ENCODE measurements at regions not wholly inside any gene's neighbourhood (a gene's known extent, or its start where the extent isn't known, plus 50 kb on each side); places are given as distances from the start of the nearest gene placed in this dataset.
"Not testable (repeated sequence)": the region's sequence is repeated elsewhere in the genome, so short reads cannot be mapped to it uniquely, and the experiment has no call there.

DNA sequence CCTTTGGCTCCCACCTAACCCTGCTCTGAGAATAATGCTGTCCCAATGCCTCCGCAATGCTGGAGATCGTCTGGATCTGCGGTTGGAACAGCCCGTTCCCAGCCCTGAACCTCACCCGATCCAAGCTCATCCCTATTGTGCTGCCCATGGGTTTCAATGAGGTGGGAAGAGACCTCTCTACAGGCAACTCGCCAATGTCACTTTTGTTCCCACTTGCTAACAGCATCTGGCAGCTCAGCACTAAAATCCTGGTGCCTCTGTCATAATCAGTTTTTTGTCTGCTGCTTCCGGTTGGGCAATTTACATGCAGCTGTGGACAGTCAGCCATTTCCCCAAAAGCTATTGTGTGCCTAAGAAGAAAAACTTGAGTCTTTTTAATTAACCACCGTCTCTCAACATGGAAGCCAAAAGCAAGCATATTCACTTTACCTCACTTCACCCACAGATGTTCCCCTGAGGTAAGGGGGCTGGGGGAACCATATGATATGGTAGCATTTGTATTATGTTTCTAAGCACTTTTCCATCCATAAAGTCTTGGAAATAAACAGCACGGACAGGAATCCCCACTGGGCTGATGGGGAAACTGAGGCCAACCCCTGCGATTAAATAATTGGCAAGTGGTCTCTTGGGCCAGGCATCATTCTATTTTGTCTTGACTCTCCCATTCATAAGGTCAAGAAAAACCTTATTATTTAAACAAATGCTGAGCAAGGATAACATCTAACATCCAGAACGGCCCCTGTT, 159.2 kb upstream of the CDH5 start:
- DNase-seq (ENCODE audit: low spot score), result no peak

DNA sequence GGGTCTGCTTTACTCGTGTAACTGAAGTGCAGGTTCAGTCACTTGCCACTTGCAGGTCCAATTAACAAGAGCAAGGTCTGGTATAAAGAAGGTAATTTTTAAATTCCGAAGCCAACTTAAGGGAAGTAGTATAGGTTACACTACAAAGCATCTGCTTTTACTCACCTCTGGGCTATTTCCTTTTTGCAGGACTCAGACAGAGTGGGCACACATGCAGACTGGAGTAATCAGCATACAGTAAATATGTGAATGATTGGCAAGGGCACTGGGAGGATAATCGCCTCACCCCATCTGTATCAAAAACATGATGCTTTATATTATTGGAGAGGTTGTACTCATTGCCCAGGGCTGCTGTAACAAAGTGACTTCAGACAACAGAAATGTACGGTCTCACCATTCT, 160.1 kb upstream of the CDH5 start:
- DNase-seq (ENCODE audit: low spot score), result no peak

DNA sequence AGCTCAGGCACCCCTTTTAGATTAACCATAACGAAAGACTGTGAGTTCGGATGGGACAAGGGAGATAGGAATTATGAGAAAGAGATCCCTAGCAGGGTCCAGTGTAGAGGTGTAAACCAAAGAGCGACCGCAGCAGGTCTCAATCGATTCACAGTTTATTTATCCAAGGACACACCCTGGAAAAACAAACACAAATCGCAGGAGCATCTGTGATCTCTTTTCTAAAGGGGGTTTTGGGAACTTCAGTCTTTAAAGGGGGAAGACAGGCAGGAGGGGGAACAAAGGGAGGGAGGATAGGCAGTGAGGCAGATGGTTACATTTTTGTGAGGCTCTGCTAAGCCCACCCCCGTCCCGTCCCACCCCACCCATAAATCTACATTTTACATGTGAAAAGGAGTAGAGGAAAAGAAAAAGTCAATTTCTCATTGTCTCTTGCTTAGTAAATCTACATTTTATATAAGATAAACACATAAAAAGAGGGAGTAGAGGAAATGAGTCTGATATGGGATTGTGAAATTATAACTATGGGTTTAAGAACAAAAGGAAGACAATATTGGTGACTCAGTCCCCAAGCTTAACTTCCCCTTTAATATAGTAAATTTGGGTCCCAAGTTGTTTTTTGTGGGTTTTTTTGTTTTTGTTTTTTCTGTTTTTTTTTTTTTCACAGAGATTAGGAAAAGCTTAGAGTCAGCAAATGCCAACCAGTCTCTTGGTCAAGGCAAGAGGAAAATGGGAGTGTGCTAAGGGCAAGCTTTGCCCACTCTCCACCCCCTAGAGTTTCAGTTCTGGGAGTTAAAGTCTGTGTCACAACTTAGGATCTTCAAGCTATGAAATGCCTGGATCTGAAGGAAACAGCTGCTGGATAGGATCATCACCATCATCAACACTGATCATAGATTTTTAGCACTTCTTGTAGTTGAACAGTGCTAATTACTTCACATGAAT, 160.9 kb upstream of the CDH5 start:
- DNase-seq (ENCODE audit: low spot score), result peak; percentile 42

DNA sequence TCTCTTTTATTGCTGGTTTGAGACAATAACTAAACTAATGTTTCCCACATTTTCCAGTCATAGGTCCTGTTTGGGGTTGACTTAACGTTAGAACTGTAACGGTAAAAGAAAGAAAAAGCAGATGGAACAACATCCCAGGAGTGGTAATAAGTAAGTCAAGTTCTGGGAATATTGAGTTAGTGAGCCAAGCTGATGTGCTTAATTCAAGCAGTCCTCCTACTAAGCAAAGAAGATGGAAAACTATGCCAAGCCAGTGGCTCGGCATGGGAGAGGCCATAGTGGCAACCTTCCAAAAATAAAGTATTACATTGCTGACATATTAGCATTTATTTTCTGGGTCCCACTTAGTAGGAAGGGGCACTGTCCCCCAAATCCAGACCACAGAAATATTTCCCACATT, 161.7 kb upstream of the CDH5 start:
- no peak for DNase-seq (ENCODE audit: low spot score)

DNA sequence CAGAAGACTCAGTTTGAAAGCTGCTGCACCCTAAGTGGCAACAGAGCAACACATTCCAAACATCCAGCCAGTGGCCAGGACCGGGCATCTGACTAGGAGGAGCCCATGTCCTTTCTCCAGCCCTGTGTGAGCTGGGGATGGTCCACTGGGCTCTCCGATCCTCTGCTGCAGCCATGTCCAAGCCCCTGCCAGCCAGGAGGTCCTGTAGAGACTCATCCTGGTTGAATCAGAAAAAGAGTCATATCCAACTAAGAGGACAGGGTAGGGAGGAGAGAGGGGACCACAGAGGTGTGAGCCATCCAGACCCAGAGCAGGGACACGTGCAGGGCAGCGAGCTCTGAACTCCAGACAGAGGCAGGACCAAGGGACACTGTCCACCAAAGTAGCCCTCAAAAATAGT, 163.0 kb upstream of the CDH5 start:
- DNase-seq (ENCODE audit: low spot score), result no peak

DNA sequence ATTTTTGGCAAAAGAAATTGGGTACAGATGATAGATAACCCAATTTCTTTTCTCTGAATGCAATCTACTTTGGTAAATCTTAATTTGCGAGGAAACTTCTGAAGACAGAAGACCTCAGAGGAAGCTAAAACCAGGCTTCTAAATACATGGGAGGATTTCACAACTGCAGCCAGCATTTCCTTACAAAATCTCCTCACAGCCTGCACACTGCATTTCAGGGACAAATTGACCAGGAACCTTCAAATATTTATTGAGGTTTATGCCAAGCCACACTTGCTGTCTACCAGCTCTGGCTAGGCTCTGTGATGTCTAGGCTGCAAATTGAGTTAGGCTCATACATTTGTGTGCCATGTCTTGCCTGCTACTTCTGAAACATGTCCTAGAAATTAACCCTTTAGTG, 167.3 kb upstream of the CDH5 start:
- DNase-seq (ENCODE audit: low spot score), result no peak

DNA sequence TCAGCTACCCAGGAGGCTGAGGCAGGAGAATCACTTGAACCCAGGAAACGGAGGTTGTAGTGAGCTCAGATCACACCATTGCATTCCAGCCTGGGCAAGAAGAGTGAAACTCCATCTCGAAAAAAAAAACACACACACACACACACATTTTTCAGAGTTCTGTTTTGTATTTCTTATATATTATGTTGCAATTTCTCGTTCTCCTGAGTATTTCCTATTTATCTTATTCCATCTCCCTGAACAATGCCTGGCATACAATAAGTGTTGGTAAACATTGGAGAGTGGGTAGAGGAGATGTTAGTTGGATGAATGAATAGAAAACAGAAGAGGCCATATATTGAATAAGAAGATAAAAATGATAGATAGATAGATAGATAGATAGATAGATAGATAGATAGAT, 167.8 kb upstream of the CDH5 start:
- DNase-seq (ENCODE audit: low spot score), result no peak

DNA sequence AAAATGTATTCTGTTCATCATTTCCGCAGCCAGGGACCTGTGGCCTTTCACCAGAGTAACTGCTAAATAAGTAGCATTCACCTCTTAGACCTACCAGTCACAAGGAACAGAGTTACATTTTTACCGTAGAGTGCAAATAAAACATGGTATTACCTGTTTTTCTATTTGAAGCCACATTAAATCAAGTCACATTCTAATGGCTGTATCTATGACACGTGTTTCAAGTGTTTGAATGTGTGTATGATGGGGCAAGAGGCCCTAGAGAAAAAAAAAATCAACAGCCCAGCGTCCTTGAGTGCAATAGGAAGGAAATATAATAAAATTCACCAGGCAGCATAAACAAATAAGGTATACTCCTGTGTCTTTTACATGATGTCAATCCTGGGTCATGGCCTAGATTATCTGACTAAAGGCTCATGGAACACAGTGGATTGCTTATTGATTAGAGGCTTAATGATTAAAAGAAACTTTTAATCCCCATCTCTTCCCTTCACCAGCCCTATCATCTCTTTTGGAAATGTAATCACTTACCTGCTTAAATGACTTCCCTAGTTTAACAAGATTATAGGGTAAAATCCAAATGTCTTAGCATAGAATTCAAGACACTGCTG, 168.7 kb upstream of the CDH5 start:
- DNase-seq (ENCODE audit: low spot score), result no peak

DNA sequence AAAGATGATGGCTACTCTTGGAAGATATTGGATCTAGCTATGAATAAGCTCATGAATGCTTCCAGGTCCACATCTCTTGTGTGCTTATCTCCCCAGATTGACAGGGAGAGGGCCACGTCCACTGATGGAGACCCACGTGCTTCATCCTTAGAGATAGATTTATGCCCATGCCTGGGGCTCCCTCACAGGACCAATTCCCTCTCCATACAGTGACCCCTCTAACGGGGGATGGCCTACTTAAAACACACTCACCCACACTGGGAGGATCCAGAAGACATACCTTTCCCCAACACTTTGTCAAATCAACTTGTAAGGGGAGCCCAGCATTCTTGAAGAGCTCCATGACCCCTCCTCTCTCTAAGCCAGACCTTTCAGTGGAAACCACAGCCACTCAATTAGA, 169.7 kb upstream of the CDH5 start:
- DNase-seq (ENCODE audit: low spot score), result no peak

DNA sequence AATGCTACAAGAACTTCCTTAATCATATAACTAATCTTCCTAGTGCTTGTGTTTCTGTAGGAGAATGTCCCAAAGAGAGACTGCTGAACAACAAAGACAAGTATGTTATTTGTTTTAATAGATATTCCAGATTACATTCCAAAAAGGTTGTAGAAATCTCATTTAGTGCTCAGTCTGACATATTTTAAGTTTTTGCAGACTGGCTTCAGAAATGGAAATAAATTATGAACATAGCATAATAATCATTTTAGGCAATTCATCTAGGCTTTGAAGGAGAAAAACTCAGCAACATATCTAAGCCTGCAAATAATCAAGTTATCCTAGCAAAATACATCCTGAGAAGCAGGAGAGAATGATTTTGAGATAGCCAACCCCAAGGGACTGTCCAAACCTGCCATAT, 171.6 kb upstream of the CDH5 start:
- no peak for DNase-seq (ENCODE audit: low spot score)

DNA sequence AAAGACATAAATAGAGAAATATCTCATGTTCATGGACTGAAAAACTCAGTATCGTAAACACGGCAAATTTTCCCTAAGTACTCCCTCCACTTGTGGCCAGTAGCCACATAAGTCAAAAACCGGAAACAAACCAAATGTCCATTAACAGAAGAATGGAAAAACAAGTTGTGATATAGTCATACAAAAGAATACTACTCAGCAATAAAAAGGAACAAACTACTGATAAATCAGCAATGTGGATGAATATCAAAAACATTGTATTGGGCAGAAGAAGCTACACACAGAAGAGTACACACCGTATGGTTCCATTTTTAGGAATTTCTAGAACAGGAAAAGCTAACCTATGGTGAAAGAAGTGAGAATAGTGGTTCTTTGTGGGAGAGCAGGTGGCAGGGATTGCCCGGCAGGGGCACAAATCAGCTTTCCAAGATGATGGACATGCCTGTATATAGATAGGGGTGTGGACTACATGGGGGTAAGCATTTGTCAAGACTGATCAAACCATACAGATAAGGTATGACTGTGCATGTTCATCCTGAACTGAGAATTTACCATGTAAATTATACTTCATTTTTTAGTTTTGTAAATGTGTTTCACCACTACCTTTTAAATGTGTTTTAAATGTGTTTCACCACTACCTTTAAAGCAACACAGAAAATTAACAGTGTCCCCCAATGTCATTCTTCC, 172.8 kb upstream of the CDH5 start:
- no peak for DNase-seq (ENCODE audit: low spot score)

DNA sequence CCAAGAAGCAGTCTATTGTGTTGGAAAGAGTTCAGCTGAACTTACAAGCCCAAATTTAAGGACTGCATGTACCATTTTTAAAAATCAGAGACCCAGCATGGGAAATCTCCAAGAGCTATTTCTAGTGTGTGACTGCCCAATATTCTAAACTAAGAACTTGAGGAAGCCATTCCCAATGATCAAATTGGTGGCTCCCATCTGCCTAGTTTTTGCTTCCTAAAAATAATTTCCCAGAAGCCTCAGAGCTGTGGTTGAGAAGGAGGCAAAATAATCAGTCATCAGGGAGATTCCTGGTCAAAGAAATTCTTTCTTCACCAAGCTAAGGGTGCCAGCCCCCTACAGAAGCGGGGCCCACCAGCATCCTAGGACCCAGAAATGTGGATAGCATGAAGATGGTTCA, 176.1 kb upstream of the CDH5 start:
- DNase-seq (ENCODE audit: low spot score), result no peak

DNA sequence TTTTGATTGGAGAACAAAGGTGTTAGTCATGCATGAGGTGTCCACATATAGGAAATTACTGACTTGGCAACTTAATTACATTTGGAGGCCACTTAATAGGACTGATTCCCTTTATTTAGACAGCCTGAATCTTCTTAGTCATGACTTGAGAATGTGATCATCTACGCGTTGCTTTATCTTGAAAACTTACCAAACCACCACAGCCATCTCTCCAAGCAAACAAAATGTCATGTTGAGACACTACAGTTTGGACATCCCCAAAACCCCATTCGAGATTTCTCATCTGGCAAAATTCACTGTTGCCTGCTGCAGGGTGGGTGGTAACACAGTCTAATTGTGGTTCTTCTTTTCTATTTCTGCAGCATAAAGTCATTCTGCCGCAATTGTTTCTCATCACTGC, 176.5 kb upstream of the CDH5 start:
- no peak for DNase-seq (ENCODE audit: low spot score)

DNA sequence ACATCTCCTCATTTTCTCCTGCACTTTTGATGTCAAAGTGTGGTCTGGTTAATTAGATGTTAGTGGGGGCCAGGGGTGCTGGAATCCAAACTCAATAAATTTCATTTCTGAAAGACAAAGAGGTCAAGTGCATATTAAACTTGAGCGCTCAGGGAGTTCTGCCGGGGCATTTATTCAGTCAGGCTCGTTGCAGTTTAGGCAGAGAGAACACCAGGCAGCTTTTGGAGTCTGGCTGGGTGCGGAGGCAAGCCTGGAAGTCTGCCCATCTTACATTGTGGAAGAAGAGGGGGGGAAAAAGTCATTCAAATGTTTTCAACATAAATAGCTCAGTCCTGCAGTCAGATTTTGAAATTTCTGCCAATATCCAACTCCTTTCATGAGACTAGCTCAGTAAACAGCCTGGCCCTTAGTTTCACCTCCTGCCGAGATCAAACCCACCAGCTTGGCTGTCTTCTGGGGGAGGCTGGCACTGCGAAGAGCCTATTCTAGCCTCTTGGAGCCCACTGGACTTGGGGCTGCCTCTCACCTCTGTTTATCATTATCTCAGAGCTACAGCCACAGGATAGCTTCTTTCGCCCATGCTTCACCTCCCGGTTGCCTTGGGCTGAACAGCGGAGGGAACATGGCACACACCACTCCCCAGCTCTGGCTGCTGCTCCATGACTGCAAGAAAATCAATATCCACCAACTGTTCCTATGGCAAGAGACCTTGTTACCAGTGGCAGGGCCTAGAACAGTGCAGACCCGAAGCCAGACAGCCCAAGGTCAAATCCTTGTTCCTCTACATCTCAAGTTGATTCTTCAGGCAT, 177.4 kb upstream of the CDH5 start:
- DNase-seq (ENCODE audit: low spot score), result no peak

DNA sequence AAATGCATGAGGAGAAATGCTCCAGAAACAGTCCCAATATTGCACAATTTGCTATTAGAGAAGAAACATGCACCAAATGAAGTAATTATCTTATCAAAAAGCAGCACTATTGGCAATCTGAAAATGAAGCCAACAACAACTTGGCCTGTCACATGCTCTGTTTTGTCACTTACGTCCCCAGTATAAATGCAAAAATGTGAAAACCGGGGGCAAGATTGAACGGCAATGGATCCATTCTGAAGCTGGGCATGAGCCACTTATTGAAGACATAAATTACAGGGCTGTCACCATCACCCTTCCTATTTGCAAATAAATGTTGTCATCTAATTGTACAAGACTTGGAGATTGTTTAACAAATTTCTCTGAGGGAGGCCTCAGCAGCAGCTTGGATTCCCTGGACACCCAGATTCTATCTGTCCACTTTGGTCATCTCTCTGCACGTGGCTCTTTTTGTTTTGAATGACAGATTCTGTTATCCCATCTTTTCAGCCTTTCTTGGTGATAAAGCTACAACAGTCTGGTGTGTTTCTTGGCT, 180.2 kb upstream of the CDH5 start:
- DNase-seq (ENCODE audit: low spot score), result no peak

DNA sequence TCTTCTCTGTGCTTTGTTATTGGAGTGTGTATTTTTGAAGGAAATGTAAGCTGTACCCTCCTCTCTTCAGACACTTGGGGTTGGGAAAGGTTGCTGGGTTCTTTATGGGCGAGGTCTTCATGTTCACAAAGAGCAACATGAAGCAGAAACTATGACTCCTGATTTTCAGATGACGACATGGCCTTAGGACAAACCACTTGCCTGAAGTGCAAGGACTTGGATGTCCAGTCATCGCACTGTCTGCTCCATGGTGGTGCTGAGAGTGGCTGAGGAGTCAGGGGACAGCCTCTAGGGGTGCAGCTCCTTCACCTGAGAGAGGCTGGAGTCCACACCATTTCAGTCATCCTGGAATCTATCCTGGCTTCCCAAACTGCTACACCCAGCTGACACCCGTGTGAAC, 183.9 kb upstream of the CDH5 start:
- DNase-seq (ENCODE audit: low spot score), result no peak

DNA sequence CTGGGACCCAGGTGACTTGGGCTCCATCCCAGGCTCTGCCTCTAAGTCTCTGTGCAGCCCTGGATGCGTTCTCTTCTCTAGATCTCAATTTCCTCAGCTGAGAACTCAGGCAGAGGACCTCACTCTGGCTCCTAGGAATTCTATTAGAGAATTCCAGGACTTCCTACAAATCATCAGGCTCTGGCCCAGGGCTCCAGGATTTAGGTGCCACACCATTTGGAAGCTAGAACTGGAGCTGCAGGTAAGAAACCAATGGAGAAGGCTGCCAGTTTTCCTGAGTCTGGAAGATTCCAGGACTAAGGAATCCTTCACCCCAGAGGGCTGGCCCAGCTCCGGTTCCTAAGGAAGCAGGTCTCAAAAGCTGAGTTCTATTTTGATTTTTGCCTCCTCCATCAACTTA, 189.8 kb upstream of the CDH5 start:
- DNase-seq (ENCODE audit: low spot score), result no peak

DNA sequence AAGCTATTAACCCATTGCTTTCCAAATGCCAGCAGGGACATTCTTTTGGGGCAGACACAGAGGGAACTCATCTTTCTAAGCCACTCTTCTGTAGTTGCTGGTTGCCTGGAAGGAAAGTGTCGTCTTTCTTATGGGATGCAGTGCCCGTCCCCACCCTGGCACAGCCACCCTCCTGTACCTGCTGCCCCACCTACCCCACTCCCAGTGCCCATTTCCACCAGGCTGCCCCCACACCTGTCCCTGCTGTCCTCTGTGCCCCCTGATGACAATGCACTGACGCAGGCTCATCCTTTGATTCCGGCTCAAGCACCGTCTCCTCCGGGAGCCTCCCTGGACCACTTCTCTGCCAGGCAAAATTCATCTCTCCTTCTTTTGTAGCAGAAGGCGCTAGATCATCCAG, 190.4 kb upstream of the CDH5 start:
- DNase-seq (ENCODE audit: low spot score), result no peak

DNA sequence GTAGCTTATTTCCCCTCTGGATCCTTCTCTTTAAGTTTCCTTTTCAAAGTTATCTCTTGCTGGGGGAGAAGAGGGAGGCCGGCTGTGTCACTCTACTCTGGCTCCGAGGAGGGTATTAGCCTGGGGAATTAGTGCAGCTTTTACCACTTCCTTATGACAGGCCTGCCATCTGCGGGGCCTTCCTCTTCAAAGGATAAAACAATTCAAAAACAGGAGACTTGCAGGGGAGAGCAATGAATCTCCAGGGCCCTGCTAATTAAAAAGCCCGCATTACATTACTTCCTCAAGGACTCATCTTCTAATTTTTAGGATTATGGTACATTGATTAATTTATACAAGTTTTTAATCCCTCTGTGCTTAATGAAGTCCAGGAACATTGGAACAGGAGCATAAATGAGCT, 190.9 kb upstream of the CDH5 start:
- no peak for DNase-seq (ENCODE audit: low spot score)

DNA sequence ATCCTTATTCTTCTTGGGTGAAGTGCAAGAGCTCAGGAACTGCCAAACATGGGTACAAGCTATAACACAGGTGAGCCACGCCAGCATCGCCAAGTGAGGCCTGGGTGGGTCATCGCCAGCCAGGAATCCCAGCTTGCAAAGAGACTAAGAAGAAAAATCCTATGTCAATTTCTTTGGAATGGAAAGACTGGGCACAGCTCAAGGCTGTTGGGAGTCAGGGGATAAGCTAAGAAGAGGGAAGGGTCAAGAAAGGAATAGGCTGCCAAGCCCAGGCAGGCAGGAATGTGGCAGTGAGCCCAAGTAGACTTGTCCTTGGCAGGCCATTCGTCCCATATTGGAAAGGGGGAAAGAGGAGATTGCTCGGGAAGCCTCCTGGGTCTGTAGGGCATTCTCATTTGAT, 191.4 kb upstream of the CDH5 start:
- DNase-seq (ENCODE audit: low spot score), result no peak

DNA sequence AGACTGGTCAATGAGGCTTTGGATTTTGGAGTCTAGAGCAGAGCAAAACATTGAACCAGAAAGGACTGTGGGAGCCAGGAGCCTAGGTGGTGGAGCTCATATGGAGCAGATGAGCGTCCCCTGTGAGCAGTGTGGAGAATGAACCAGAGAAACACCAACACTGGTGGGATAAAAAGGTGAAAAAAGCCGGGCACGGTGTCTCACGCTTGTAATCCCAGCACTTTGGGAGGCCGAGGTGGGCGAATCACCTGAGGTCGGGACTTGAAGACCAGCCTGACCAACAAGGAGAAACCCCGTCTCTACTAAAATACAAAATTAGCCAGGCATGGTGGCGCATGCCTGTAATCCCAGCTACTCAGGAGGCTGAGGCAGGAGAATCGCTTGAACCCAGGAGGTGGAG, 192.7 kb upstream of the CDH5 start:
- not testable (repeated sequence) for DNase-seq (ENCODE audit: low spot score)
